GM21786 (cell line): ENCODE measurements at regions not wholly inside any gene's neighbourhood (a gene's known extent, or its start where the extent isn't known, plus 50 kb on each side); places are given as distances from the start of the nearest gene placed in this dataset.
"Not testable (repeated sequence)": the region's sequence is repeated elsewhere in the genome, so short reads cannot be mapped to it uniquely, and the experiment has no call there.

Experiments
- ATAC-seq: cut with Tn5 transposase; IDR thresholded peaks from one replicate; pipeline ENCODE4 v1.9.1; 2021; ENCODE audit not compliant: unreplicated experiment

GRCh38 chr11:92595052-92595451 lies 370.4 kb downstream of the FAT3 start:
- ATAC-seq, result no peak

- ATAC-seq, result no peak
These were observed 372.1 kb downstream of the FAT3 start for GRCh38 chr11:92596596-92597317.

GRCh38 chr11:92601048-92601447 lies 368.4 kb upstream of the MTNR1B start:
- no peak for ATAC-seq

- no peak for ATAC-seq
These were observed 363.8 kb upstream of the MTNR1B start for GRCh38 chr11:92605667-92606066.

- no peak for ATAC-seq
These were observed 361.3 kb upstream of the MTNR1B start for GRCh38 chr11:92607969-92608722.

- no peak for ATAC-seq
These were observed 358.3 kb upstream of the MTNR1B start for GRCh38 chr11:92611157-92611556.

- ATAC-seq, result not testable (repeated sequence)
These were observed 351.4 kb upstream of the MTNR1B start for GRCh38 chr11:92618020-92618419.

- ATAC-seq, result no peak
These were observed 346.4 kb upstream of the MTNR1B start for GRCh38 chr11:92623055-92623454.

GRCh38 chr11:92625894-92626293 lies 343.6 kb upstream of the MTNR1B start:
- ATAC-seq, result no peak

- no peak for ATAC-seq
These were observed 342.8 kb upstream of the MTNR1B start for GRCh38 chr11:92626624-92627023.

- ATAC-seq, result no peak
These were observed 341.7 kb upstream of the MTNR1B start for GRCh38 chr11:92627615-92628256.

GRCh38 chr11:92628401-92629292 lies 340.8 kb upstream of the MTNR1B start:
- ATAC-seq, result no peak

GRCh38 chr11:92632495-92632894 lies 337.0 kb upstream of the MTNR1B start:
- ATAC-seq, result no peak

- no peak for ATAC-seq
These were observed 335.6 kb upstream of the MTNR1B start for GRCh38 chr11:92633820-92634219.

- no peak for ATAC-seq
These were observed 332.8 kb upstream of the MTNR1B start for GRCh38 chr11:92636543-92637188.

GRCh38 chr11:92638678-92639077 lies 330.8 kb upstream of the MTNR1B start:
- ATAC-seq, result no peak

GRCh38 chr11:92642177-92642931 lies 327.1 kb upstream of the MTNR1B start:
- ATAC-seq, result no peak

GRCh38 chr11:92643827-92644226 lies 325.6 kb upstream of the MTNR1B start:
- no peak for ATAC-seq

GRCh38 chr11:92644595-92645445 lies 324.6 kb upstream of the MTNR1B start:
- ATAC-seq, result no peak
